Cerebellar nuclear complex (tissue), 1 donor: ENCODE measurements at regions not wholly inside any gene's neighbourhood (a gene's known extent, or its start where the extent isn't known, plus 50 kb on each side); places are given as distances from the start of the nearest gene placed in this dataset.

Source experiments
- DNase-seq, 2 experiments: peaks; one replicate each; lab custom pipeline; 2025; lab: John Stamatoyannopoulos, UW

DNA sequence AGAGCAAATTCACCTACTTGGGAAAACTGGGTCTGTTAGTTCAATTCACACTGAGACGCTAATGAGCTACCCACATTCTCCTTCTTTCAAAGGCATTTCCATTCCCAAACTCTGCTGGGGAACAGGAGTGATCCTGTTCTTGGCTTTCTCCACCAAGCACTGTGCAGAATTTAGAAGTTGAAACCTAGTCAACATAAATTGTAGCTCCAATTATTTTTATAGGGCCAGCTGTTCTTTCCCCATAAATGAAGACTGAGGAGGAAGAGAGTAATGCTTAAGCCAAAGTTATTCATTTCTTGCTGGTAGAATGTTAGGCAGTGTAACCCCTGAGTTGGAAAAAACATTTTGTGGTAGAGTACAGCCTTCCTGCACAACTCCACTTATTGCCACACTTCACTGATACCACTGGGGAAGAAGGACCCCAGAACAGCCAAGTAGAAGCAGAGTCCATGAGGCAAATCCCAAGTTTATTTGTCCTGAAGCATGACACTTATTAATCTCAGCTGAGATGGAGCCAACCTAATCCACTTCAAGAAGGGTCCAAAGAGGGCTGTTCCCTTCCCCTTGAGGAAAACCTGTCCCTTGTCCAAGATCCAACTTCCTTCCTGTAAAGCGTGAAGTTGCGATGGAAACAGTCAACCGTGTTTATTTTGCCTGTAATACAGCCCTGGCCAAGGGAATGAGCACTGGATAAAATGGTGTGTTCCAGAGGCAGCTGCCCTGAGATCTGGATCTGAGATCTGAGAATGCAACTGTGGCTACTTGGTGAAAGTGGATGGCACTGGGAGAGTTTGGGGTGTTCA is 151.8 kb downstream of the TBX5 start:
- DNase-seq = no peak

DNA sequence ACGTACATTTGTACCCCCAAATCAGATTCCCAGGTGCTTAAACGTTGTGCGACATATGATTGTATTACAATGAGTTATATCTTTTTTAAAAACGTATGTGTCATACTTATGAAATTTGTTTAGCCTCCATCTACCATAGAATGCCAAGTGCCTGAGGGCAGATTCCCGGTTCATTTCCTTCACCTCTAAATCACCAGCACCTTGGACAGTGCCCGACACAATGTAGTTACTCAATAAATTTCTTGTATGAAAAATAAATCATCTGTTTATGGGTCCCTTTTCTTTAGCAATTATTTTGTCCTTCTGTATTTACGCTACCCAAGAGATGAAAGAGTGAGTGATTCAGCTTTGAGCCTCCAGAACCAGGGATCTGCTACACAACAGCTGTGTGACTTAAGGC is 157.4 kb downstream of the TBX5 start:
- DNase-seq = no peak

GRCh38 chr12:114245555-114245954 is 160.4 kb downstream of the TBX5 start:
- no peak for DNase-seq

- DNase-seq = no peak
These were observed 163.9 kb downstream of the TBX5 start for GRCh38 chr12:114241973-114242434.

- DNase-seq = no peak
These were observed 165.7 kb downstream of the TBX5 start for GRCh38 chr12:114240288-114240687.

GRCh38 chr12:114238808-114239207 is 167.1 kb downstream of the TBX5 start:
- DNase-seq = no peak

DNA sequence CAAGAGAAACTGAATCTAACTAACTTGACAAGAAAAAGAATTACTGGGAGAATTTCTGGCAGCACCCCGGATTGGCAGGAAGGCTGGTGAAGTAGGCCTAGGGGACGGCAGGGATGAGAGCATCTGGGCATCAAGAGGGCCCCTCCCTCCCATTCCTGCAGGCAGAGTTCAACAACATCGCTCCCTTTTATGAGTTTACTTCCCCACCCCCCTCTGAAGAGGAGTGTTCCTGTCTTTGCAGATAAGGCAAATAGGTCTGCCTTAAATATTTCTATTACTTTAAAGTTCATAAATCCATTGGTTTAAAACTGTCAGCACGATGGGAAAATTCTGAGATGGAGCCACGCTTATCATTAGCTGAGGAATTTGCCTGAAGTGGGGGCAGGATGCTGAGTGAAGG is 168.7 kb downstream of the TBX5 start:
- DNase-seq = no peak

DNA sequence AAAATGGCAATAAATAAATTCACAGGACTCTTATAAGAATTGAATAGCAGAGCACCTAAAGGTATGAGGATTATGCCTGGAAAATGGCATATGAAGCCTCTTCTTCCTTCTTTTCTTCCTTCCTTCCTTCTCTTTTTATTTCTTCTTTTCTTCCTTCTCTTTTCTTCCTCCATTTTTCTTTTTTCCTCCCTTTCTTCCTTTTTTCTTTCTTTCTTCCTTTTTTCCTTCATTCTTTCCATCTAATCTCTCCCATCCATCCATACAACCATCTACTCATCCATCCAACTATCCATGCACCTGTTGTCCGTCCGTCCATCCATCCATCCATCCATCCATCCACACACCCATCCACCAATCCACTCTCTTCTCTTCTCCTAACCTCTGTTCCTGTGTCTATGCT is 173.8 kb downstream of the TBX5 start:
- DNase-seq = no peak

- no peak for DNase-seq
These were observed 176.8 kb downstream of the TBX5 start for GRCh38 chr12:114229150-114229549.

- no peak for DNase-seq
These were observed 179.6 kb downstream of the TBX5 start for GRCh38 chr12:114226241-114226928.

DNA sequence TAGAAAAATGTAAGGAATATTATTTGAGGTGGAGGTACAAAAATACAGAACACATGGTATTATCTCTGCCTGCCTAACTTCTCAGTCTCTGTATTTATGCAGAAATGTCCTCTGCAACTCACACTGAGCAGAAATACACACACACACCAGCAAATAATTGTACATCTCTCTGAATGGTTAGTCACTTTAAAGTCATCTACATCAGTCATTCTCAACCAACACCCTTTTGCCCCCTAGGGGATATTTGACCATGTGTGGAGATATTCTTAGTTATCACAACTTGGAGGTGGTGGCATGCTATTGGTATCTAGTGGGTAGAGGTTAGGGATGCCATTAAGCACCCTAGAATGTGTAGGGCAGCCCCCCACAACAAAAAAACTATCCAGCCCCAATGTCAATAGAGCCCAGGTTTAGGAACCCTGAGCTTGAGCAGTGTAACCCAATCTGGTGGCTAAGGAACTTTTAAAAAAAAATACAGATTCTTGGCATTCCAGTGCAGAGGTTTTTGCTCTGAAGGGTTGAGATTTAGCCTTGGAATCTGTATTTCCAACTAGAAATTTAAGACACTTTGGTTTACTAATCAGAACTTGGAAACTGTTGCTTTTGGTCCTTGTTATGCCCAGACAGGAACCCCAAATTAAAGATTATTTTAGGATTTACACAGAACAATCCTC is 183.8 kb downstream of the TBX5 start:
- no peak for DNase-seq

DNA sequence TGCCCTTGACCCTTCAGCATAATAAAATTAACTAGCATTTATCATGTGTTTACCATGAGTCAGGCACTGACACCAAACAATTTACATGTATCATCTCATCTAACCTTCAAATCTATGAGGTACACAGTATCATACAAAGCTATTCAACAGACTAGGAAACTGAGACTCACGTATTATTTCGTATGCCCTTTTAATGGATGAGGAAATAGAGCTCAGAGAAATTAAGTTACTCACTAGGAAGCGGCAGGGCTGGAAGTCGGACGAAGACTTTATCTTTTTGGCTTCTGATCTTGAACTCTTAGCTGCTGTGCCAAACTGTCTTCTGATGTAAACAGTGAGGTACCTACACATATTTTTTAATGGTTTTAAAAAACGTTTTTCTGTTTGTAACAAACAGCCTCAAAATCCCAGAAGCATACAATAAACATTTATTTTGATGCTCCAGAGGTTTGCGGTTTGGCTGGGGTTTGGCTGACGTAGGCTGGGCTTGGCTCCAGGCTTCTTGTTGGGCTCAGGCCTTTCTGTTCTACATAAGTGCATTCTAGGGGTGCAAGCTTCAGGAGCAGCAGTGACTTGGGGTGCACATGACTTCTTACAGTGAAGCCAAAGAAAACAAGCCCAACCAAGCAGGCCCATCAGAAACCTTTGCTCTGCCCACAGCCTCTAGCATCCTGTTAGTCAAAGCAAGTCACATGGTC is 184.7 kb downstream of the TBX5 start:
- no peak for DNase-seq

DNA sequence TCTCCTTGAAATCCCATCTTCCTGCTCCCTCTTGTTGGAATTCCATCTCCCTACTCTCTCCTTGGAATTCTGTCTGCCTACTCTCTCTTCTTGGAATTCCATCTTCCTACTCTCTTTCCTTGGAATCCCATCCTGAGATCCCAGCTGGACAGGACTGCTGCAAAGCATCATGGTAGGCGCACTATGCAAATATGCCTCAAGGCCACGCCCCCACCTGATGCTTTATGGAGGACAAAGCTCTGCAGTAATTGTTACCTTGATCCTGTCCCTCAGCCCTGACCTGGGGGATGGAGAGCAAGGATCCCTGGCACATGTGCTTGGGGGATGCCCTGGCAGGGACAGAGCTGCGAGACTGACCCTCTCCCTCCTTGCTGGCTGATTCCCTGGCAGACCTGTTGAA is 185.6 kb downstream of the TBX5 start:
- no peak for DNase-seq

- no peak for DNase-seq
These were observed 187.8 kb downstream of the TBX5 start for GRCh38 chr12:114218136-114218535.

DNA sequence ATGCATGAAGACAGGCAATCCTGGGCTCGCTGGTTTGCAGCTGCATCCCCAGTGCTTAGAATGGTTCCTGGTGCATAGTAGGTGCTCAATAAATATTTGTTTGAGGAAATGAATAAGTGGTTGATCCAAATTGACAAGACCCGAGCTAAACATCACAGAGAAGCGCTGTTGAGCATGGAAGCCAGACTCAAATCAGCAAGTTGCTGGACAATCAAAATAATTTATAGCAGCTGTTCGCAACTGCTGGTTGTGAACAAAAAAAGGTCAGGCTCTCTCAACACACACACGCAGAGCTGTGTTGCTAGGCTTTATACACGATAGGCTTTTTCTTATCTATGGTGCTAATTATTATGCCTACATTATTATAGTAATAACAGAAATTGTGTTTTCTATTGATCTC is 190.2 kb downstream of the TBX5 start:
- DNase-seq = no peak

- DNase-seq = no peak
These were observed 192.8 kb downstream of the TBX5 start for GRCh38 chr12:114213055-114213581.

DNA sequence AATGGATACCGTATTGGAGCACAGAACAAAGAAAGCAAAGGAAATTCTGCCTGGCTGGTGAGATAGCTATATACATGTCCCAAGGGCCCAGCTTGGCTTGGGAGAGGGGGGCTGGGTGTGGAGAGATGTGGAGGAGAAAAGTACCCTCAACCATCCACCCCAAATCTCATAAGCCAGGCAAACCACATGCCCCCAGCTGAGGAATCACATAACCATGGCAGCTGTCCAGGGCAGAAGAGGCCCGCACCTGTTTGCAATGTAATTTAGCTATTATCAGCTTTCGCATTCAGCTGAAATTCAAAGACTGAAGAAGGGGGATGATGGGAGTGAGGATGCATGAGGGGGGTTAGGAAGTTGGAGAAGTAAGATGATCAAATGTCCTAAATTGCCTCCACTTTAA is 196.1 kb downstream of the TBX5 start:
- DNase-seq = no peak

DNA sequence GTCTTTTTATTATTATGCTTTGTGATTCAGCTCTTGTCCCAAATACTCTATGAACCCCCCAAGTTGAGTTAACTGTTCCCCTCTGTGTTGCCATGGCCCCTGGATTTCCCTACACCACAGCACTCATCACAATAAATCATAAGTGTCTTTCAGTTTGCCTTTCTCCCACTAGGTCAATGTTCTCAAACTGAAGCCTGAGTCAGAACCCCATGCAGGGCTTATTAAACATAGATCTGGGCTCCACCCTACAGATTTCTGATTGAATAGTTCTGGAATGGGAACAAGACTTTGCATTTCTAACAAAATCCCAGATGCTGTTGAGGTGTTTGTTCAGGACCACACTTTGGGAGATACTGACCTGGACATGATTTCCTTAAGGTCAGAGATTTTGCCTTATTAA is 199.4 kb downstream of the TBX5 start:
- no peak for DNase-seq

- DNase-seq = no peak
These were observed 204.2 kb downstream of the TBX5 start for GRCh38 chr12:114201794-114202193.

DNA sequence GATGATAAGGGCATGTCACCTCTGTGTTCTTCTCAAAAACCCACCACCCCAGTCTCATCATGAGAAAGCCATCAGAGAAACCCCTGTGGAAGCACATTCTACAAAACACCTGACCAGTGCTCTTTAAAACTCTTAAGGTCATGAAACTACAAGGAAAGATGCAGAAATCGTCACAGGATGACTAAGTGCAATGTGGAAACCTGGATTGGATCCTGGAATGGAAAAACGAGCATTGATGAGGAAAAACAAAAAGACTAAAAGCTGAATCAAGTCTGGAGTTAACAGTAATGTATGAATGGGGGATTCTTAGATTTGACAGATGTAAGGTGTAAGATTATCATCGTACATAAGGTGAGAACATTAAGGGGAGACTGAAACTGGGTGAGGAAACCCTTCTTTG is 211.0 kb downstream of the TBX5 start:
- DNase-seq = no peak

DNA sequence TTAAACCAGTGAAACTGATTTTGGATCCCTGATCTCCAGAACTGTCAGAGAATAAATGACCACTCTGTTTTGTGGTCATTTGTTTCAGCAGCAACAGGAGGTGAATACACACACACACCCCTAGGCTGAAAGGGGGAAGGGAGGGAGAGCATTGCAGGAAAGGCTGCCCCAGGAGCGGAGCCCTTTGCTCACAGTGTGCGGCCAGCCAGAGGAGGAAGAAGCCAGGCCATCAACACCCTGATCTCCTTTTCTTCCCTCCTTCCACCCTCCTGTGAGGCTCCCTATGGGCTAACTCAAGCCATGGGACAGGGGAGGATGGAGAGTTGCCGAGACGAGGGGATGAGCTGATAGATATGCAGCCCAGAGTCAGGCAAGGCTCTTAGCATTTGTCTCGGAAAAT is 211.9 kb downstream of the TBX5 start:
- no peak for DNase-seq

GRCh38 chr12:114193474-114193873 is 212.5 kb downstream of the TBX5 start:
- no peak for DNase-seq
